ENCODE measurements at regions not wholly inside any gene's neighbourhood (a gene's known extent, or its start where the extent isn't known, plus 50 kb on each side); places are given as distances from the start of the nearest gene placed in this dataset.

DNA sequence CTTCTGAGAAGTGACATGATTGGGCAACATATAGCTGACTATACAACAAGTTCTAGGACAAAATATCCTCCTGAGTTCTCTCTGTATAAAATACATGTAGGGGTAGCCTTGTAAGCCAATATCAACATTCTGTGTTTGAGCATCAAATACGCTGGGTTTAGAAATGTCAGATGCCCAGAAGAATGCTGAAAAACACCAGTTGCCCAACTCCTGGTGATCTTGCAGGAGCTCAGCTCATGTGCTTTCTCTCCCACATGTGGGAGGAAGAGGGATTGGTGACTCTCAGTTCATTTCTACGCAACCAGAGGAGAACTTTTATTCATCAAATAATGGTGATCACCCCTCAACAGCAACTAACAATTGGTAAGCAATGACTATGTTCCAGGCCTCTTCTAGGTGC lies 810.9 kb upstream of the ACO1 start:
- TF ChIP-seq, protein P1, sequence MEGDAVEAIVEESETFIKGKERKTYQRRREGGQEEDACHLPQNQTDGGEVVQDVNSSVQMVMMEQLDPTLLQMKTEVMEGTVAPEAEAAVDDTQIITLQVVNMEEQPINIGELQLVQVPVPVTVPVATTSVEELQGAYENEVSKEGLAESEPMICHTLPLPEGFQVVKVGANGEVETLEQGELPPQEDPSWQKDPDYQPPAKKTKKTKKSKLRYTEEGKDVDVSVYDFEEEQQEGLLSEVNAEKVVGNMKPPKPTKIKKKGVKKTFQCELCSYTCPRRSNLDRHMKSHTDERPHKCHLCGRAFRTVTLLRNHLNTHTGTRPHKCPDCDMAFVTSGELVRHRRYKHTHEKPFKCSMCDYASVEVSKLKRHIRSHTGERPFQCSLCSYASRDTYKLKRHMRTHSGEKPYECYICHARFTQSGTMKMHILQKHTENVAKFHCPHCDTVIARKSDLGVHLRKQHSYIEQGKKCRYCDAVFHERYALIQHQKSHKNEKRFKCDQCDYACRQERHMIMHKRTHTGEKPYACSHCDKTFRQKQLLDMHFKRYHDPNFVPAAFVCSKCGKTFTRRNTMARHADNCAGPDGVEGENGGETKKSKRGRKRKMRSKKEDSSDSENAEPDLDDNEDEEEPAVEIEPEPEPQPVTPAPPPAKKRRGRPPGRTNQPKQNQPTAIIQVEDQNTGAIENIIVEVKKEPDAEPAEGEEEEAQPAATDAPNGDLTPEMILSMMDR (IDR thresholded peaks at IDR 0.05): no peak
- no peak for TF ChIP-seq POLR2A (IDR thresholded peaks at IDR 0.05)

Data from thyroid gland (tissue), 4 donors.